ENCODE measurements at regions not wholly inside any gene's neighbourhood (a gene's known extent, or its start where the extent isn't known, plus 50 kb on each side); places are given as distances from the start of the nearest gene placed in this dataset.

DNA sequence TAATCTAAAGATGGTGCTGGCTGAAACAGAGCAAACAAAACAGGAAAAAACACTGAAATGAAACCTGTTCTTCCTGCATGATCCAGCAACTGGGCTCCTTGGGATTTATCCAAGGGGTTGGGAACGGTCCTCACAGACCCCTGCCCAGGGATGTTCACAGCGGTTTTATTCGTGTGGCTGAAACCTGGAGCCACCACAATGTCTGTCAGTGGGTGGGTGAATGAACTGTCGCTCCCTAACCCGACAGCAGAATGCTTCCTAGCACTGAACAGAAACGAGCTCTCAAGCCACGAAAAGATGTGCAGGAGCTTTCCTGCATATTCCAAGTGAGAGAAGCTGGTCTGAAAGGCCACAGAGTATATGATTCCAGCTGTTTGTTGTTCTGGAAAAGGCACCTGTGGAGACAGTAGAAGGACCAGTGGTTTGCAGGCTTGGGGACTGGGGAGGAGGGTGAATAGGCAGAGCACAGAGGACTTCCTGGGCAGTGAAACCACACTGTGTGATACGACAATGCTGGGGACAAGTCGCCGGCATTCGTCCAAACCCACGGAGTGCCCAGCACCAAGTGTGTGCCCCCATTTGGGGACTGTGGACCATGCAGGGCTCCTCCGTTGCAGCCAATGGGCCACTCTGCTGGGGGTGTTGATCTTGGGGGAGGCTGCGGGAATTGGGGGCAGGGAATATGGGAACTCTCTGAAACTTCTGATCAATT, 73.9 kb downstream of the TEX29 start:
- TF ChIP-seq, protein P1, sequence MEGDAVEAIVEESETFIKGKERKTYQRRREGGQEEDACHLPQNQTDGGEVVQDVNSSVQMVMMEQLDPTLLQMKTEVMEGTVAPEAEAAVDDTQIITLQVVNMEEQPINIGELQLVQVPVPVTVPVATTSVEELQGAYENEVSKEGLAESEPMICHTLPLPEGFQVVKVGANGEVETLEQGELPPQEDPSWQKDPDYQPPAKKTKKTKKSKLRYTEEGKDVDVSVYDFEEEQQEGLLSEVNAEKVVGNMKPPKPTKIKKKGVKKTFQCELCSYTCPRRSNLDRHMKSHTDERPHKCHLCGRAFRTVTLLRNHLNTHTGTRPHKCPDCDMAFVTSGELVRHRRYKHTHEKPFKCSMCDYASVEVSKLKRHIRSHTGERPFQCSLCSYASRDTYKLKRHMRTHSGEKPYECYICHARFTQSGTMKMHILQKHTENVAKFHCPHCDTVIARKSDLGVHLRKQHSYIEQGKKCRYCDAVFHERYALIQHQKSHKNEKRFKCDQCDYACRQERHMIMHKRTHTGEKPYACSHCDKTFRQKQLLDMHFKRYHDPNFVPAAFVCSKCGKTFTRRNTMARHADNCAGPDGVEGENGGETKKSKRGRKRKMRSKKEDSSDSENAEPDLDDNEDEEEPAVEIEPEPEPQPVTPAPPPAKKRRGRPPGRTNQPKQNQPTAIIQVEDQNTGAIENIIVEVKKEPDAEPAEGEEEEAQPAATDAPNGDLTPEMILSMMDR (IDR thresholded peaks at IDR 0.05) = no peak
- no peak for TF ChIP-seq POLR2A (IDR thresholded peaks at IDR 0.05)
- H3K27ac ChIP-seq = no peak overlapping the region
- H3K4me1 ChIP-seq = no peaks in the 10 kb centered on the region
- no peaks in the 10 kb centered on the region for H3K27me3 ChIP-seq
- no peak for DNase-seq
- H3K4me3 ChIP-seq (replicated peaks in 1 of 3) = no peak overlapping the region
- H3K36me3 ChIP-seq = no peaks in the 10 kb centered on the region
- WGBS, 2 donors = 84 to 88% methylated on average over 14 of the region's 14 CpGs
- intact Hi-C loops (cut with DNase I) = no loop called here
- H3K9me3 ChIP-seq = no peaks in the 10 kb centered on the region

DNA sequence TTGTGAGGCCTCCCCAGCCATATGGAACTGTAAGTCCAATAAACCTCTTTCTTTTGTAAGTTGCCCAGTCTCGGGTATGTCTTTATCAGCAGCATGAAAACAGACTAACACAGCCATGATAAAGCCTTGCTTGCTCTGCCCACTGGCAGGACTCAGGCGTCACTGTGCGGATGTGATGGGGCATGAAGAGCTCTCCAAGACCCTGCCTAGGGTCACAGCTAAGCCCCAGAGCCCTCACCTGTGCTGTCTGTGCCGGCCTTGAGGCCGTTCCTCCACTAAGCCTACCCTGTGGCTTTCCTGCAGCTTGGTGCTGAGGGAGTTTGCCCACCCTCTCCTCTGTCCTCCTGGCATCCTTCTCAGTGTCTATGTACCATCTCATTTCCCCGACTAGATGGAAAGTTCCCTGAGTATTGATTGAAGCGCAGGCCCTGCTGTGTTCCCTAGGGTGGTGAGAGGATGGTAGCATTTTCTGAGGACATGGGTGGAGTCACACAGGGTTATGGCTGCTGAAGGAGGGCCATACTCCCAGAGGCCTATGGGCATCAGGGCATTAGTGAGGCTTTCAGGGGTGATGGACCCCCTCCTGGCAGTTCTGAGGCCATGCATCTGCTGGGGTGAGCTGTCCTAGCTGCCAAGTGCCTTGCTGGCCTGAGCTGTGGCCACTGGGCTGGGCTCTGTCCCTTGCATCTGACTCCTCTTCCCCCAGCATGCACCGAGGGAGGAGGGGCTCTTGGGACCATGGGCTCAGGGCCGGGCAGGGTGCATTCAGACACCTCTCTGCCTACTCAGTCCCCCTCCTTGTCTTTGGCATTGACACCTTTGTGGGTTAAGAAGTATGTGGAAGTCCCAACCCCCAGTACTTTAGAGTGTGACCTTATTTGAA, 75.3 kb downstream of the TEX29 start:
- Histone ChIP-seq H3K36me3 (no peaks in the 10 kb centered on the region), H3K27ac (no peak overlapping the region), H3K4me1 (no peaks in the 10 kb centered on the region), H3K27me3 (no peaks in the 10 kb centered on the region), H3K9me3 (no peaks in the 10 kb centered on the region), H3K4me3 (replicated peaks in 1 of 3) (no peak overlapping the region)
- no peak for DNase-seq
- intact Hi-C loops (cut with DNase I) = no loop called here
- 95% methylated on average over 9 of the region's 9 CpGs for WGBS, 2 donors
- TF ChIP-seq, protein P1 (IDR thresholded peaks at IDR 0.05) = no peak
- no peak for TF ChIP-seq POLR2A (IDR thresholded peaks at IDR 0.05)

DNA sequence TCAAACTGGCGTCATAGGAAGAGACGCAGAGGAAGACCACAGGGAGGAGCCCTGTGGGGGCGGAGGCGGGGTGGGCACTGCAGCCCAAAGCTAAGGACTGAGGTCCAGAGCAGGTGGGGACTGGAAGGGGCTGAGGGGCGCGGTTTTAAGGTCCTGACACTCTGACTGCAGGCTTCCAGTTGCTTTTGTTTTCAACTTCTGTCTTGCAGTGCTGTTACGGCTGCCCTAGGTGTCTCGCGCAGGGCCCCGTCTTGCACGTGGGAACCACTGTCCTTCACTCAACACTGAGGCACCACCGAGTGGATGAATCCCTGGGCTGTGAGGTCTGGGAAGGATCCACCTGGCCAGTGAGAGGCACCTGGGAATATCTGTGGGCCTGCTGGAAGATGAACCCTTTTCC, 76.0 kb downstream of the TEX29 start:
- Histone ChIP-seq H3K4me3 (replicated peaks in 1 of 3) (no peak overlapping the region), H3K27me3 (no peaks in the 10 kb centered on the region), H3K27ac (no peak overlapping the region), H3K4me1 (no peaks in the 10 kb centered on the region), H3K36me3 (no peaks in the 10 kb centered on the region), H3K9me3 (no peaks in the 10 kb centered on the region)
- no peak for TF ChIP-seq POLR2A (IDR thresholded peaks at IDR 0.05)
- TF ChIP-seq, protein P1 (IDR thresholded peaks at IDR 0.05) = no peak
- intact Hi-C loops (cut with DNase I) = no loop called here
- 91% methylated on average over 12 of the region's 12 CpGs for WGBS, 2 donors
- no peak for DNase-seq

DNA sequence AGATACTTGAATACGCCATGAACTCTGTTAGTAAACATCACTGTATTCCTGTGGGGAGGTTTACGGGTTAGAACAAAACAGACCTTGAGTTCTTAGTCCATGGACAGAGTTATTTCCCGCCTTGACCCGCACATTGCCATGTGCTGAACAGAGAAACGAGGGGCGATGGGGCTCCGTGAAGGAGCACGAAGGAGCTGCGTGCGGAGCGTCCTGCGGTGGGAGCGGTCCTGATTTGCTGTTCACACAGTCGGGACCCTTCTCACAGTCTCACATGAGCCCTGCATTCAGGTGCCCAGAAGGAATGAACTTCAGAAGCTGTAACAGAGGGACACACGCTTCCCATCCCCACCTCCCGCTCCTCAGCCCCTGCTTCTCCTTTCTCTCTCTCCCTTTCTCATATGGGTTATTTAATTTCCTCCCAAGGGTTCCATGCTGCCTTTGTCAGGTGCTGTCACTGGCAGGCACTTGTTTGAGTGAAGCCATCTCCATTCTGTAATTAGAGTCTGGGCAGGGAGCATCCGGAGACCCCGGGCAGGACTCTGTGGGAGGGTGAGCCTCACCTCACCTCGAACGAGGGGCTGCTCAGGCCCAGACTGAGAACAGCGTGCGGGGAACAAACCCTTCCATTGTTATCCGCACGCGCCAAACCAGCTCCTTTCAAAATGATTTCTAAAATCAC, 76.9 kb downstream of the TEX29 start:
- no peak for TF ChIP-seq POLR2A (IDR thresholded peaks at IDR 0.05)
- TF ChIP-seq, protein P1 (IDR thresholded peaks at IDR 0.05) = no peak
- no peak overlapping the region for H3K4me3 ChIP-seq (replicated peaks in 1 of 3)
- DNase-seq = no peak
- no peaks in the 10 kb centered on the region for H3K27me3 ChIP-seq
- H3K27ac ChIP-seq = no peak overlapping the region
- H3K36me3 ChIP-seq = no peaks in the 10 kb centered on the region
- intact Hi-C loops (cut with DNase I) = no loop called here
- no peaks in the 10 kb centered on the region for H3K4me1 ChIP-seq
- 91 to 94% methylated on average over 25 of the region's 25 CpGs for WGBS, 2 donors
- no peaks in the 10 kb centered on the region for H3K9me3 ChIP-seq
